Activated CD4-positive, alpha-beta T cell treated with anti-CD3 and anti-CD28 coated beads for 48 hours (primary cell): ENCODE measurements at regions not wholly inside any gene's neighbourhood (a gene's known extent, or its start where the extent isn't known, plus 50 kb on each side); places are given as distances from the start of the nearest gene placed in this dataset.

ENCODE experiments used
- DNase-seq: peaks from one replicate; pipeline ENCODE4 v3.0.0-alpha.2; 2020

DNA sequence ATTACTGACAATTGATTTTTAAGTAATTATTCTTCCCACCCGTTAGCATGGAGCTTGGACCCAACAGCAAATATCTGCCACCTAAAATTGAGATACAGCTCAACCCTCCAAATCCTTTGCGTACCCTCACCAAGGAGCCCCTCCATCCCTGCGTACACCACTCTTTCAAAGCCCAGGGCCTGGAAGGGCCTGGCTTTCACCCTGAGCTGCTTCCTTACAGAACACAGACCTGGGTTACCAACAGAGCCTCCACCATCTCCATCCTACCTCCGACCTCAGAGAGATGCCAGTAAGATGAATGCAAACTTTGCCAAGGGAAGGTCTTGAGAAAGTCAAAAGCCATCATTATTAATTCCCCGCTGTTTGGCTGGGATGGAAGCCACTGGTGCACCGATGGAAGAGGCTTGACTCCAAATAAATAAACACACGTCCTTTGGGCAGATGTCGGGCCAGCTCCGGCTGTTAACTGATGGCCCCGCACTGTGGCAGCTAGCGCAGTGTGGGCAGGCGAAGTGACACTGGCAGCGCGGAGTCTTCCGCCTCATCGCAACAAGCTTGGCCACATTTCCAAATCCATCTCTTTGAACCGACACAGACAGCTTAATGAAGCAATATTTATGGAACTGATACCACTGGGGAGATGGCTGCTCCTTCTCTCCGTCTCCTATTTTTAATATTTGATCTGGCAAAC is 150.2 kb upstream of the VSTM2B start:
- no peak for DNase-seq

DNA sequence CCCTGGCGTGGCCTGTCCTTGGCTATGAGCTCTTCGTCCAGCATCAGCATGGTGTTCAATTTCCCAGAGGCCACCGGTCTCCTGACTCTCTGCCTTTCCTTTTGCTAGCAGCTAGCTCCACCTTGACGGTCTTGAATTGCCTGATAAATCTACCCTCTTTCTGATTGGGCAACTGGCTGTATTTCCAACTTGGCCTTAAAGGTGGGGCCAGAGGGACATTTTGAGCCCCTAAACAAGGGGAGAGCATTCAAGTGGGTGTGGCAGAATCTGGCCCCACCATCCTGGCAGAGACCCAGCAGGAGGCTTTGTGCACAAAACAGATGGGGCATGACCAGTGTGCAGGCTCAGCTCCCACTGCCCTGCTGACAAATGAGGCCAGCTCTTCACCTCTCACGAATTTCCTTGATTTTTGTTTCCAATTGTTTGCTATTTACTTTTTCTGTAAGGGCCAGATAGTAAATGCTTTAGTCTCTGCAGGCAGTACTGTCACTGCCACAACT is 148.9 kb upstream of the VSTM2B start:
- DNase-seq = no peak

DNA sequence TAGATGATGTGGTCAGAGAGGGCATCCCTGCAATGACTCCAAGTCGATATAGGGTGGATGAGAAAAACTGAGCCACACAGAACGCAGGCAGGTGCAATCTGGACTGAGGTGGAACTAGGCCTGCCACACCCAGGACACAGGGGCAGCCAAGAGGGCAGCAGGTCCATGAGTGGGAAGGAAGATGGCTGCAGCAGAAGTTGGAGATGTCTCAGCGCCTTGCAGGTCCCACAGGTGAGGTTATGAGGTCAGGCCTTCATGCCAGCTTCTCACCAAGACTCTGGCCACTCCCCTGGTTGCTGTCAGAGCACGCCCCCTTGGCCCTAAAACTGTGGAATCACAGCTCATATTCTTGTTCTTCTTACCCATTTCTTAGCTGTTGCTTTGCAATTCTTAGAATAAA is 147.7 kb upstream of the VSTM2B start:
- no peak for DNase-seq

- no peak for DNase-seq
Measured at GRCh38 chr19:29378543-29379080, 147.2 kb upstream of the VSTM2B start.

GRCh38 chr19:29379257-29380021 is 146.4 kb upstream of the VSTM2B start:
- no peak for DNase-seq

- no peak for DNase-seq
Measured at GRCh38 chr19:29380581-29380980, 145.2 kb upstream of the VSTM2B start.

GRCh38 chr19:29381353-29382203 is 144.2 kb upstream of the VSTM2B start:
- DNase-seq = no peak

DNA sequence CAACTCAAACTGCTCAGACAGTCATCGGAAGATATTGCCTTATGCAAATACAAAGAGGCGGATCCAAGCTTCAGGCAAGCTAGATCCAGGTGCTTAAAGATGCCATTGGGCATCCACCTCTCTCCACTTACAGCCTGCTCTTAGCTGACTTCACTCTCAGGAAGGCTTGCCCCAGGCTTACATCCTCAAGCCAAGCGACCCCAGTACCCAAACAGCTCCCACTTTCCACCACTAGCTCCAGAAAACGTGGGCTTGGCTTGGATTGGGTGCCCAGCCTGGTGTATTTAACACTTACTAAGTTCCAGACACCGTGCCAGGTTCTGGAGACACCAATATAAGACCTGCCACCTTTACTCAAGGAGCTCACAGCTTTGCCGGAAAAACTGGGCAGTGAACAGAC is 142.1 kb upstream of the VSTM2B start:
- DNase-seq = no peak

- no peak for DNase-seq
Measured at GRCh38 chr19:29384656-29385055, 141.1 kb upstream of the VSTM2B start.

GRCh38 chr19:29385191-29385795 is 140.5 kb upstream of the VSTM2B start:
- DNase-seq = no peak

DNA sequence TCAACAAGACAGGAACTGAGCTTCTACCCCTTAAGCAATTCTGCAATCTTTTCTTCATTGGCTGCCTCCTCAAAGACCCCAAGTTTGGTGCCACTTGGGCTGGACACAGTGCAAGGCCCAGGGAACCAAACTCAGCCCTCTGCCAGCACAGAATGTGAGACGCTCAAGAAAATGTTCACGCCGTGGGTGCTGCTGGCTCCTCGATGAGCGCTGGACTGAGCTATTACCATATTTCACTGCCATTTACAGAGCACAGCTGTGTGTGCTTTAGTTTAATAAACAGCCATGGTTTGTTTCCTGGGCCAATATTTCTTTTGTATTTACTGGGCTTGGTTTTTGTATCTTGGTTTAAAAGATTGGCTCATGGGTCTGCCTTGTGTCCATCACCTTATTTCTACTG is 138.8 kb upstream of the VSTM2B start:
- DNase-seq = no peak

- no peak for DNase-seq
Measured at GRCh38 chr19:29387586-29387985, 138.2 kb upstream of the VSTM2B start.

- DNase-seq = no peak
Measured at GRCh38 chr19:29389495-29389894, 136.3 kb upstream of the VSTM2B start.

GRCh38 chr19:29390742-29391141 is 135.1 kb upstream of the VSTM2B start:
- no peak for DNase-seq

- DNase-seq = no peak
Measured at GRCh38 chr19:29393915-29394460, 131.8 kb upstream of the VSTM2B start.

DNA sequence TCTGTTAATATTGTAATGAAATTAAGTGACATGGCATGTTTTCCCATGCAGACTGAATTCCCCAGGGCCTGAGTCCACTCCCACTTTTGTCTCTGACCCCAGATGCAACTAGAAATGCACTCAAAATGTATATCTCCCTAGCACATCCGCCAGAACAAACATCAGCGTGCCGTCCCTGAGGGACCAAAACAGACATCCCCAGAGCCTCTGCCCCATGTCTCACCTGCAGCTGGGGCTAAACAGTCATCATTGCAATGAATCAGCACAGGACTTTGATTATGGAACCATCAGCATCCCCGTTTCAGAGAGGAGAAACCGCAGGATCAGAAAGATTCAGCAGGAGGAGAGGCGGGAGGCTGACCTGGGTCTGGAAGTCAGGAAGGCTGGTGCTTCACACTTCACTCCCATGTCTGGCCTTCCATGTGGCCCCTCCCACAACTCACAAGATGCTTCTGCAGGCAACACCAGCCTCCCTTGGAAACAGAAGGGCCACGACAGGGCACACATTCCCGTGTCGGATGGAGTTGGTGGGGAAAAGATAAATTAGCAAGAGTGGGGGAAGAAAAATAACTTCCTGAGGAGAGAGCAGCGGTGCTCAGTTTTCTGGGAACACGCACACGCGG is 130.6 kb upstream of the VSTM2B start:
- DNase-seq = no peak

DNA sequence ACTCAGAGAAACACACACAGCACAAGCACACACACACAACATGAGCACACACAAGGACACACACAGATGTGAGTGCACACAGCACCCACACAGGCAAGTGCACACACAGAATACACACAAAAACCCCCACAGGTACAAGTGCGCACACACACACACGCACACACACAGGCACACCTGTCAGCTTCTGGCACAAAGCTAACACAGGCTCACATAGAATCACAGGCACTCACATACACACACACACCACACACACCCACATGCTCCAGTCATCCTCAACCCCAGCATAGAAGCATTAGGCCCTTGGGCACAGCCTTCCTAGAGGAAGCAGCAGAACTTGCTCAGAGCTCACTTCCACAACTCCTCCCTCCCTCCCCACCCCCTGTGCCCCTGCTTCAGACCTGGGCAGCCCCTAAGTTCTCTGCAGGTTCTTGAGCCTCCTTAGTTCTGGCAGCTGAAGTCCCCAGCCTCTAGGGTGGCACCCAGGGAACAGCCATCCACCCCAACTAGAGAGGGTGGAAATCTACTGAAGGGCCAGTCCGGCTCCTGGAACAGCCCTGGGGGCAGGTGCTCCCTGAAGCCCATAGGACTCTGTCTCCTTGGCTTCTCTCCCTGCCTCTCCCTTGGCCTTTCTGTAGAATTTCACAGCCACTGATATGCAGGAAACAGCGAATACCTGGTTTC is 129.9 kb upstream of the VSTM2B start:
- no peak for DNase-seq

- DNase-seq = no peak
Measured at GRCh38 chr19:29396925-29397324, 128.9 kb upstream of the VSTM2B start.

- DNase-seq = no peak
Measured at GRCh38 chr19:29397748-29398147, 128.0 kb upstream of the VSTM2B start.

DNA sequence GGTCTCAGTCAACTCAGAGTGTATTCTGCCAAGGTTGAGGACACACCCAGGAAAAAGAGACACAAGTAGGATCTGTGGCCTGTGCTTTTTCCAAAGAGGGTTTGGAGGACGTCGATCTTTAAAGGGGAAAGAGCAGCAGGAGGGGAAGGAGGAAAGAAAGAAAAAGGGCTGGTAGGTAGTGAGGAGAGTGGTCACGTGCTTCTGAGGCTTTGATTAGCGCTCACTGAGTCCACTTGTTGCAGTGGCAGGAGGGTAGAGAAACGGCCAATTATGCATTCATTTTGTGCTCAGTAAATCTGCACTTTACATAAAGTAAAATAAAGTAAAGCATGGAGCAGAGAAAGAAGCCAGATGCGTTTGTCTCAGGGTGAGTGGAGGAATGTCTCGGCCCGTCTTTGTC is 126.0 kb upstream of the VSTM2B start:
- DNase-seq = no peak
